ENCODE measurements at regions not wholly inside any gene's neighbourhood (a gene's known extent, or its start where the extent isn't known, plus 50 kb on each side); places are given as distances from the start of the nearest gene placed in this dataset.

DNA sequence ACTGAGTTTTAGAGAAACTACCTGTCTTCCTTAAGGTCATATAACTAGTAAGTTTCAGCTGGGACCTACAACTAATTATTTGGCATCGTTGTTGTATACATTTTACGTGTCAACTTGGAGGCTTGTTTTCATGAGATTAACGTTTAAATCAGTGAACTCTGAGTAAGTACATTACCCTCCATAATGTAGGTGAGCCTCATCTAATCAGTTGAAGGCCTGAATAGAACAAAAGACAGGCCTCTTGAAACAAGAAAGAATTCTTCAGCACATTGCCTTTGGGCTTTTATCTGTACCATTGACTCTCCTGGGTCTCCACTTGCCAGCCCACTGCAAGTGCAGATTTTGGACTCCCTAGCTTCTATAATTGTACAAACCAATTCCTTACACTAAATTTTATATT is 364.6 kb downstream of the ADGRL2 start:
- POLR2A ChIA-PET (ENCODE audit: unreplicated experiment) = no interaction called here
- dilution Hi-C loops (cut with HindIII; ENCODE audit: low sequenced_read_pairs, unreplicated experiment) = no loop called here
- no peaks in the 10 kb centered on the region for H3K27me3 ChIP-seq (ENCODE audit: control insufficient read depth, insufficient read depth, low read length)
- H3K4ac ChIP-seq (ENCODE audit: low read depth, low read length) = no peak overlapping the region
- H2BK5ac ChIP-seq (ENCODE audit: low read depth, low read length, poor library complexity, severe bottlenecking) = no peak overlapping the region
- no peak overlapping the region for H2AK9ac ChIP-seq (replicated peaks; ENCODE audit: low read depth, low read length, poor library complexity)
- no peak overlapping the region for H3K4me2 ChIP-seq (ENCODE audit: low read depth, low read length)
- H3K23ac ChIP-seq (ENCODE audit: low read depth, low read length) = no peak overlapping the region
- ATAC-seq (ENCODE audit: low read depth) = no peak
- no peak overlapping the region for H3K18ac ChIP-seq (ENCODE audit: low read depth, low read length)
- H2BK20ac ChIP-seq (ENCODE audit: low read depth, low read length) = no peak overlapping the region
- no peak overlapping the region for H2AK5ac ChIP-seq (ENCODE audit: low read depth, low read length)
- no peaks in the 10 kb centered on the region for H3K79me1 ChIP-seq (ENCODE audit: low read depth in 1 of 2, low read length in 2 of 2)
- CTCF ChIA-PET = no interaction called here
- in situ Hi-C loops (cut with MboI; ENCODE audit: low sequenced_read_pairs) = no loop called here
- H3K4me1 ChIP-seq (ENCODE audit: control insufficient read depth, insufficient read depth, low read length) = no peaks in the 10 kb centered on the region
- intact Hi-C loops (cut with micrococcal nuclease) = no loop called here
- no peaks in the 10 kb centered on the region for H3K36me3 ChIP-seq (ENCODE audit: control insufficient read depth, insufficient read depth, low read length)
- no peaks in the 10 kb centered on the region; the same call in 1 of the 2 replicates for H3K9me3 ChIP-seq (ENCODE audit: control insufficient read depth, insufficient read depth, low read length)
- no peak overlapping the region for H3K56ac ChIP-seq (ENCODE audit: extremely low read depth, insufficient read depth, low read length)
- H2AFZ ChIP-seq (replicated peaks; ENCODE audit: low read length, poor library complexity) = no peak overlapping the region
- no peak overlapping the region for H4K5ac ChIP-seq (ENCODE audit: low read depth, low read length)
- WGBS, 2 experiments (ENCODE audit: extremely low coverage in 2 of 2, insufficient read length in 1 of 2) = no CpG with 5 or more reads among the region's 3 CpGs
- H4K8ac ChIP-seq (ENCODE audit: low read depth in 2 of 2, low read length in 2 of 2) = no peak overlapping the region
- H3K9ac ChIP-seq (ENCODE audit: low read depth, low read length) = no peak overlapping the region
- no TSS peak for BruUV-seq (replicated peaks)
- no peak for DNase-seq
- no peaks in the 10 kb centered on the region for H3K9me1 ChIP-seq (ENCODE audit: insufficient read depth, low read length)
- no peak overlapping the region for H3K27ac ChIP-seq (ENCODE audit: insufficient read depth, low read length)
- no peak overlapping the region for H3K14ac ChIP-seq (replicated peaks; ENCODE audit: low read depth, low read length)
- no peak overlapping the region for H3K4me3 ChIP-seq (ENCODE audit: insufficient read depth, low read depth, low read length)
- TF ChIP-seq POLR2A (IDR thresholded peaks at IDR 0.05; ENCODE audit: low read depth, low read length) (no peak), BHLHE40 (IDR thresholded peaks at IDR 0.05; ENCODE audit: low read depth, low read length) (no peak), NFE2L2 (IDR thresholded peaks at IDR 0.05; ENCODE audit: low read depth, low read length) (no peak), RFX5 (IDR thresholded peaks at IDR 0.05; ENCODE audit: low read depth, low read length) (no peak), SMC3 (IDR thresholded peaks at IDR 0.05; ENCODE audit: low read depth, low read length) (no peak), CHD1 (IDR thresholded peaks at IDR 0.05; ENCODE audit: low read depth, low read length) (no peak), RAD21 (IDR thresholded peaks at IDR 0.05; ENCODE audit: low read length) (no peak), MAZ (IDR thresholded peaks at IDR 0.05; ENCODE audit: borderline replicate concordance, low read depth, low read length) (no peak), RCOR1 (IDR thresholded peaks at IDR 0.05; ENCODE audit: insufficient replicate concordance, low read length) (no peak), CEBPB (IDR thresholded peaks at IDR 0.05; ENCODE audit: low read depth, low read length) (no peak), FOS (IDR thresholded peaks at IDR 0.05; ENCODE audit: low read depth, low read length) (no peak), MXI1 (IDR thresholded peaks at IDR 0.05; ENCODE audit: borderline replicate concordance, low read depth, low read length) (no peak)
- TF ChIP-seq, protein P1, sequence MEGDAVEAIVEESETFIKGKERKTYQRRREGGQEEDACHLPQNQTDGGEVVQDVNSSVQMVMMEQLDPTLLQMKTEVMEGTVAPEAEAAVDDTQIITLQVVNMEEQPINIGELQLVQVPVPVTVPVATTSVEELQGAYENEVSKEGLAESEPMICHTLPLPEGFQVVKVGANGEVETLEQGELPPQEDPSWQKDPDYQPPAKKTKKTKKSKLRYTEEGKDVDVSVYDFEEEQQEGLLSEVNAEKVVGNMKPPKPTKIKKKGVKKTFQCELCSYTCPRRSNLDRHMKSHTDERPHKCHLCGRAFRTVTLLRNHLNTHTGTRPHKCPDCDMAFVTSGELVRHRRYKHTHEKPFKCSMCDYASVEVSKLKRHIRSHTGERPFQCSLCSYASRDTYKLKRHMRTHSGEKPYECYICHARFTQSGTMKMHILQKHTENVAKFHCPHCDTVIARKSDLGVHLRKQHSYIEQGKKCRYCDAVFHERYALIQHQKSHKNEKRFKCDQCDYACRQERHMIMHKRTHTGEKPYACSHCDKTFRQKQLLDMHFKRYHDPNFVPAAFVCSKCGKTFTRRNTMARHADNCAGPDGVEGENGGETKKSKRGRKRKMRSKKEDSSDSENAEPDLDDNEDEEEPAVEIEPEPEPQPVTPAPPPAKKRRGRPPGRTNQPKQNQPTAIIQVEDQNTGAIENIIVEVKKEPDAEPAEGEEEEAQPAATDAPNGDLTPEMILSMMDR (conservative IDR thresholded peaks at IDR 0.05; ENCODE audit: low read depth, low read length) = no peak
- TF ChIP-seq, protein P2, sequence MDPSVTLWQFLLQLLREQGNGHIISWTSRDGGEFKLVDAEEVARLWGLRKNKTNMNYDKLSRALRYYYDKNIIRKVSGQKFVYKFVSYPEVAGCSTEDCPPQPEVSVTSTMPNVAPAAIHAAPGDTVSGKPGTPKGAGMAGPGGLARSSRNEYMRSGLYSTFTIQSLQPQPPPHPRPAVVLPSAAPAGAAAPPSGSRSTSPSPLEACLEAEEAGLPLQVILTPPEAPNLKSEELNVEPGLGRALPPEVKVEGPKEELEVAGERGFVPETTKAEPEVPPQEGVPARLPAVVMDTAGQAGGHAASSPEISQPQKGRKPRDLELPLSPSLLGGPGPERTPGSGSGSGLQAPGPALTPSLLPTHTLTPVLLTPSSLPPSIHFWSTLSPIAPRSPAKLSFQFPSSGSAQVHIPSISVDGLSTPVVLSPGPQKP (IDR thresholded peaks at IDR 0.05; ENCODE audit: borderline replicate concordance, low read depth, low read length) = no peak
- TF ChIP-seq, protein P3, sequence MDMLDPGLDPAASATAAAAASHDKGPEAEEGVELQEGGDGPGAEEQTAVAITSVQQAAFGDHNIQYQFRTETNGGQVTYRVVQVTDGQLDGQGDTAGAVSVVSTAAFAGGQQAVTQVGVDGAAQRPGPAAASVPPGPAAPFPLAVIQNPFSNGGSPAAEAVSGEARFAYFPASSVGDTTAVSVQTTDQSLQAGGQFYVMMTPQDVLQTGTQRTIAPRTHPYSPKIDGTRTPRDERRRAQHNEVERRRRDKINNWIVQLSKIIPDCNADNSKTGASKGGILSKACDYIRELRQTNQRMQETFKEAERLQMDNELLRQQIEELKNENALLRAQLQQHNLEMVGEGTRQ (IDR thresholded peaks at IDR 0.05; ENCODE audit: low read depth, low read length) = no peak
- no peak overlapping the region for H4K91ac ChIP-seq (ENCODE audit: insufficient read depth, low read depth, low read length)
- no peaks in the 10 kb centered on the region for H4K20me1 ChIP-seq (ENCODE audit: insufficient read depth, low read length)
- no peak overlapping the region for H2BK120ac ChIP-seq (ENCODE audit: low read depth, low read length)
- no peak overlapping the region for H2BK15ac ChIP-seq (ENCODE audit: low read depth, low read length)
